Adrenal gland (tissue), 9 donors: ENCODE measurements at regions not wholly inside any gene's neighbourhood (a gene's known extent, or its start where the extent isn't known, plus 50 kb on each side); places are given as distances from the start of the nearest gene placed in this dataset.

ENCODE experiments used
- DNase-seq, 7 donors: peaks; one replicate each; pipeline ENCODE4 v3.0.0-alpha.2; 2019 to 2020
- H3K27ac ChIP-seq, 5 donors: fragments of 200-600 bp; sonication (generic) in 4 of 5; 1 replicate in 3 of 5; 2 replicates in 2 of 5; pipeline versions ENCODE4 v1.5.1 to v1.8.0; 2016 to 2020; ENCODE audit warnings: mild to moderate bottlenecking in 1 of 5
- H3K27me3 ChIP-seq: fragments of 200-600 bp; 2 replicates; pipeline ENCODE4 v1.8.0; 2021
- H3K36me3 ChIP-seq, 2 donors: fragments of 200-600 bp; replicated peaks in 1 of 2; 1 replicate in 1 of 2; 2 replicates in 1 of 2; pipeline versions ENCODE4 v1.5.1 to v1.8.0; 2018 to 2022
- H3K4me1 ChIP-seq, 2 donors: fragments of 200-600 bp; replicated peaks in 1 of 2; 1 replicate in 1 of 2; 2 replicates in 1 of 2; pipeline versions ENCODE4 v1.5.1 to v1.8.0; 2018 to 2021
- H3K4me3 ChIP-seq, 4 donors: fragments of 200-600 bp; sonication (generic) in 3 of 4; one replicate each; pipeline ENCODE4 v1.5.1; 2016 to 2018
- H3K9me3 ChIP-seq, 3 donors: fragments of 200-600 bp; sonication (generic) in 1 of 3; replicated peaks in 1 of 3; 1 replicate in 2 of 3; 2 replicates in 1 of 3; pipeline versions ENCODE4 v1.5.1 to v1.8.0; 2016 to 2021
- POLR2A ChIP-seq, 2 donors: fragments of 450-650 bp; IDR thresholded peaks; one replicate each; pipeline ENCODE4 v1.6.1; 2017; ENCODE audit warnings: antibody characterized with exemption in 2 of 2, mild to moderate bottlenecking in 2 of 2, moderate library complexity in 1 of 2
- WGBS, 4 donors: extraction: QIAGEN DNeasy Blood & Tissue Kit in 2 of 4; methylation state at CpG; one replicate each; pipeline versions ENCODE4 v1.1.5 to v1.1.7; 2013 to 2017; 5-methylcytosine and 5-hydroxymethylcytosine counted together
- intact Hi-C, 2 donors: fragments of 100-400 bp; cut with DNase I; formaldehyde crosslinking; loops; one replicate each; pipeline versions ENCODE4 v1.14.1 to v1.15.0; 2022 to 2023
- TF ChIP-seq, protein P1 (sequence below), 6 experiments: fragments of 450-650 bp in 4 of 6; fragments of 200-600 bp in 2 of 6; sonication (generic) in 1 of 6; IDR thresholded peaks; 1 replicate in 5 of 6; 2 replicates in 1 of 6; pipeline versions ENCODE4 v1.5.1 to v1.8.0; 2016 to 2021; ENCODE audit warnings: antibody characterized with exemption in 6 of 6, mild to moderate bottlenecking in 2 of 6, moderate library complexity in 1 of 6
- donor health status: healthy with polysubstance abuse.
- donor health status: Bipolar disorder and iron deficiency.
- donor health status: DM: yes; HTN: yes; CAD: no.
- donor health status: DM: no; HTN: no; CAD: no.
- donor health status: DM: no; HTN: no; CAD: no.

- H3K36me3 ChIP-seq = no peaks in the 10 kb centered on the region
- TF ChIP-seq POLR2A (IDR thresholded peaks at IDR 0.05) = no peak
- TF ChIP-seq, protein P1, sequence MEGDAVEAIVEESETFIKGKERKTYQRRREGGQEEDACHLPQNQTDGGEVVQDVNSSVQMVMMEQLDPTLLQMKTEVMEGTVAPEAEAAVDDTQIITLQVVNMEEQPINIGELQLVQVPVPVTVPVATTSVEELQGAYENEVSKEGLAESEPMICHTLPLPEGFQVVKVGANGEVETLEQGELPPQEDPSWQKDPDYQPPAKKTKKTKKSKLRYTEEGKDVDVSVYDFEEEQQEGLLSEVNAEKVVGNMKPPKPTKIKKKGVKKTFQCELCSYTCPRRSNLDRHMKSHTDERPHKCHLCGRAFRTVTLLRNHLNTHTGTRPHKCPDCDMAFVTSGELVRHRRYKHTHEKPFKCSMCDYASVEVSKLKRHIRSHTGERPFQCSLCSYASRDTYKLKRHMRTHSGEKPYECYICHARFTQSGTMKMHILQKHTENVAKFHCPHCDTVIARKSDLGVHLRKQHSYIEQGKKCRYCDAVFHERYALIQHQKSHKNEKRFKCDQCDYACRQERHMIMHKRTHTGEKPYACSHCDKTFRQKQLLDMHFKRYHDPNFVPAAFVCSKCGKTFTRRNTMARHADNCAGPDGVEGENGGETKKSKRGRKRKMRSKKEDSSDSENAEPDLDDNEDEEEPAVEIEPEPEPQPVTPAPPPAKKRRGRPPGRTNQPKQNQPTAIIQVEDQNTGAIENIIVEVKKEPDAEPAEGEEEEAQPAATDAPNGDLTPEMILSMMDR (IDR thresholded peaks at IDR 0.05) = no peak
Observed at GRCh38 chr13:74465271-74465670, 331.1 kb upstream of the KLF12 start.

DNA sequence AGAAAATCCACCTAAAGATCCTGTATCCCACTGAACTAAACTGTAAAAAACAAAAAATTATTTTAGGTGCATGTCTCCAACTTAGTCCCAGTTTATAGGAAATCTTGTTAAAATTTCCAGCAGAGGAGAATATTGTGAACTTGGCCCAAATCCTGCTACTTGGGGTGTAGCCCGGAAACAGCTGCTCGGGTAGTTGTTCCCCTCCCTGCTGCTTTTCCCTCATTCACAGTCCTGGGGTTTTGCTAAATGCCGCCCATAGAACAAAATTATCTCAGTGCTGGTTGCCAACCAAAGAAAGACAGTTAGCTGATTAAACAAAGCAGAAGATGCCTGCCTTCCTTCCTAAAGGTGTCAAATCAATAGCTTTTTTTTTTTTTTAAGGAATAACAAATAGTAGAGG is 330.5 kb upstream of the KLF12 start:
- no peak overlapping the region for H3K27ac ChIP-seq
- 67 to 87% (median 79%) methylated on average over 3 of the region's 3 CpGs for WGBS, 4 donors
- H3K36me3 ChIP-seq = no peaks in the 10 kb centered on the region
- intact Hi-C loops = no loop called here
- no peaks in the 10 kb centered on the region for H3K27me3 ChIP-seq
- DNase-seq = no peak
- H3K4me3 ChIP-seq = no peak overlapping the region
- no peaks in the 10 kb centered on the region for H3K4me1 ChIP-seq
- no peaks in the 10 kb centered on the region for H3K9me3 ChIP-seq
- TF ChIP-seq, protein P1 (IDR thresholded peaks at IDR 0.05) = no peak
- TF ChIP-seq POLR2A (IDR thresholded peaks at IDR 0.05) = no peak

More at GRCh38 chr13:74465271-74465670, 331.1 kb upstream of the KLF12 start:
- Histone ChIP-seq H3K9me3 (no peaks in the 10 kb centered on the region), H3K4me1 (no peaks in the 10 kb centered on the region), H3K4me3 (no peak overlapping the region), H3K27me3 (no peaks in the 10 kb centered on the region), H3K27ac (no peak overlapping the region)
- 56 to 74% (median 71%) methylated on average over 2 of the region's 2 CpGs for WGBS, 4 donors
- intact Hi-C loops = no loop called here
- DNase-seq = no peak

- TF ChIP-seq POLR2A (IDR thresholded peaks at IDR 0.05) = no peak
- TF ChIP-seq, protein P1 (IDR thresholded peaks at IDR 0.05) = no peak
Observed at GRCh38 chr13:74461011-74461410, 326.8 kb upstream of the KLF12 start.

DNA sequence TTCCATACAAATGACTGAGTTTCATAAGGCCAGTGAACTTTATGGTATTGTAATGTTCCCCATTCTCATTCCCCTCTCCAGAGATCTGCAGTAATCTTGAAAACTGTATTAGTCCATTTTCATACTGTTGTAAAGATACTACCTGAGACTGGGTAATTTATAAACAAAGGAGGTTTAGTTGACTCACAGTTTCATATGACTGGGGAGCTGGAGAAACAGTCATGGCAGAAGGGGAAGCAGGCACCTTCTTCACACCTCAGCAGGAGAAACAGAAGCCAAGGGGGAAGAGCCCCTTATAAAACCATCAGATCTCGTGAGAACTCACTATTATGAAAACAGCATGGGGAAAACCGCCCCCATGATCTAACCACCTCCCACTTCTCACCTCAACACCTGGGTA is 318.7 kb upstream of the KLF12 start:
- no peak for DNase-seq
- no peak overlapping the region for H3K27ac ChIP-seq
- no peak for TF ChIP-seq POLR2A (IDR thresholded peaks at IDR 0.05)
- TF ChIP-seq, protein P1 (IDR thresholded peaks at IDR 0.05) = no peak
- intact Hi-C loops = no loop called here
- WGBS, 4 donors = 56 to 91% (median 76%) methylated on average over 2 of the region's 2 CpGs
- H3K36me3 ChIP-seq = no peaks in the 10 kb centered on the region
- H3K27me3 ChIP-seq = no peaks in the 10 kb centered on the region
- H3K4me3 ChIP-seq = no peak overlapping the region
- no peaks in the 10 kb centered on the region for H3K9me3 ChIP-seq
- H3K4me1 ChIP-seq = peaks cover 14 to 17% of the 10 kb centered on the region in 2 donors

More at GRCh38 chr13:74461011-74461410, 326.8 kb upstream of the KLF12 start:
- Histone ChIP-seq H3K4me3 (no peak overlapping the region), H3K27me3 (no peaks in the 10 kb centered on the region), H3K9me3 (no peaks in the 10 kb centered on the region), H3K36me3 (no peaks in the 10 kb centered on the region), H3K4me1 (no peaks in the 10 kb centered on the region), H3K27ac (no peak overlapping the region)
- DNase-seq = no peak
- WGBS, 4 donors = 80 to 86% (median 84%) methylated on average over 2 of the region's 2 CpGs
- intact Hi-C loops = no loop called here
